GM12878 (cell line): ENCODE measurements at regions not wholly inside any gene's neighbourhood (a gene's known extent, or its start where the extent isn't known, plus 50 kb on each side); places are given as distances from the start of the nearest gene placed in this dataset.
"Not testable (repeated sequence)": the region's sequence is repeated elsewhere in the genome, so short reads cannot be mapped to it uniquely, and the experiment has no call there.

ENCODE experiments used
- CTCF ChIP-seq, 3 experiments: IDR thresholded peaks in 2 of 3; conservative IDR thresholded peaks in 1 of 3; 2 replicates each; pipeline ENCODE4 v1.5.1; 2011; ENCODE audit warnings: low read depth in 3 of 3, low read length in 3 of 3, mild to moderate bottlenecking in 3 of 3, control low read depth in 2 of 3, moderate library complexity in 2 of 3, inconsistent platforms in 1 of 3, mixed read lengths in 1 of 3; ENCODE audit not compliant: control insufficient read depth in 2 of 3, insufficient read depth in 1 of 3; ENCODE audit errors: extremely low read depth in 1 of 3
- EZH2 ChIP-seq: IDR thresholded peaks from 2 replicates; pipeline ENCODE4 v1.6.1; 2012; ENCODE audit warnings: low read depth, mild to moderate bottlenecking, control low read depth, inconsistent platforms, low read length, borderline replicate concordance; ENCODE audit not compliant: control insufficient read depth
- HDAC2 ChIP-seq: fragments of 200-600 bp; sonication (generic); IDR thresholded peaks from 2 replicates; pipeline ENCODE4 v1.6.1; 2017
- JUNB ChIP-seq: IDR thresholded peaks from 2 replicates; pipeline ENCODE4 v1.6.1; 2016; ENCODE audit warnings: antibody characterized with exemption, mild to moderate bottlenecking
- NFXL1 ChIP-seq: fragments of 450-650 bp; IDR thresholded peaks from 2 replicates; pipeline ENCODE4 v1.6.1; 2017; ENCODE audit warnings: antibody characterized with exemption, mild to moderate bottlenecking, borderline replicate concordance
- PKNOX1 ChIP-seq: fragments of 450-650 bp; IDR thresholded peaks from 2 replicates; pipeline ENCODE4 v1.6.1; 2016; ENCODE audit warnings: mild to moderate bottlenecking
- SUZ12 ChIP-seq: fragments of 200-600 bp; sonication (generic); IDR thresholded peaks from one replicate; pipeline ENCODE4 v1.6.1; 2018; ENCODE audit warnings: antibody characterized with exemption, mild to moderate bottlenecking; ENCODE audit not compliant: unreplicated experiment
- TBL1XR1 ChIP-seq: IDR thresholded peaks from 2 replicates; pipeline ENCODE4 v1.6.1; 2012; ENCODE audit warnings: low read depth, low read length, improper control_type of control experiment

GRCh38 chr15:20251214-20252005 lies 290.2 kb downstream of the GOLGA6L6 start:
- not testable (repeated sequence) for TF ChIP-seq NFXL1; TBL1XR1; PKNOX1; JUNB; CTCF (IDR thresholded peaks at IDR 0.05 in 2 of 3, conservative IDR thresholded peaks at IDR 0.05 in 1 of 3; ENCODE audit: control insufficient read depth in 2 of 3, extremely low read depth in 1 of 3, insufficient read depth in 1 of 3, low read depth in 3 of 3, low read length in 3 of 3); HDAC2; SUZ12; EZH2
